Endodermal cell (in vitro differentiated cells): ENCODE measurements at regions not wholly inside any gene's neighbourhood (a gene's known extent, or its start where the extent isn't known, plus 50 kb on each side); places are given as distances from the start of the nearest gene placed in this dataset.

ENCODE experiments used
- DNase-seq: peaks from one replicate; pipeline ENCODE4 v3.0.0-alpha.2; 2017
- H3K27ac ChIP-seq: 2 replicates; pipeline ENCODE4 v1.5.1; 2013; ENCODE audit warnings: mild to moderate bottlenecking, low read depth, low read length, moderate library complexity
- H3K27me3 ChIP-seq: 2 replicates; pipeline ENCODE4 v1.6.1; 2013; ENCODE audit warnings: mild to moderate bottlenecking, low read length, moderate library complexity; ENCODE audit not compliant: insufficient read depth, control insufficient read depth, poor library complexity, severe bottlenecking
- H3K36me3 ChIP-seq: 2 replicates; pipeline ENCODE4 v1.7.0; 2013; ENCODE audit warnings: mild to moderate bottlenecking, low read length, moderate library complexity; ENCODE audit not compliant: control insufficient read depth, insufficient read depth
- H3K4me1 ChIP-seq: one replicate; pipeline ENCODE4 v1.7.0; 2013; ENCODE audit warnings: low read length; ENCODE audit not compliant: control insufficient read depth, insufficient read depth
- H3K4me3 ChIP-seq: 2 replicates; pipeline ENCODE4 v1.5.1; 2013; ENCODE audit warnings: mild to moderate bottlenecking, low read length, moderate library complexity
- H3K9ac ChIP-seq: 2 replicates; pipeline ENCODE4 v1.6.1; 2013; ENCODE audit warnings: mild to moderate bottlenecking, low read length, moderate library complexity; ENCODE audit not compliant: poor library complexity, severe bottlenecking; ENCODE audit errors: extremely low read depth
- H3K9me3 ChIP-seq: 2 replicates; pipeline ENCODE4 v1.6.1; 2013; ENCODE audit warnings: mild to moderate bottlenecking, low read length, moderate library complexity; ENCODE audit not compliant: control insufficient read depth
- H3K27ac Mint-ChIP-seq: 2 replicates; pipeline ENCODE4 v1.8.0; 2020; ENCODE audit warnings: mixed read lengths
- H3K27me3 Mint-ChIP-seq: 2 replicates; pipeline ENCODE4 v1.8.0; 2021; ENCODE audit warnings: mild to moderate bottlenecking, mixed read lengths; ENCODE audit not compliant: insufficient read depth
- H3K36me3 Mint-ChIP-seq: 2 replicates; pipeline ENCODE4 v1.8.0; 2020; ENCODE audit warnings: low read depth, mixed read lengths
- H3K4me1 Mint-ChIP-seq: 2 replicates; pipeline ENCODE4 v1.8.0; 2020; ENCODE audit warnings: mixed read lengths
- H3K4me3 Mint-ChIP-seq: 2 replicates; pipeline ENCODE4 v1.8.0; 2020; ENCODE audit warnings: mild to moderate bottlenecking, moderate library complexity, mixed read lengths
- H3K9me3 Mint-ChIP-seq: 2 replicates; pipeline ENCODE4 v1.8.0; 2020; ENCODE audit warnings: mild to moderate bottlenecking, mixed read lengths
- CTCF ChIP-seq: fragments of 200-600 bp; sonication (generic); conservative IDR thresholded peaks from 2 replicates; pipeline ENCODE4 v1.5.0; 2021; ENCODE audit warnings: antibody characterized with exemption, mild to moderate bottlenecking
- WGBS, 2 experiments: methylation state at CpG; one replicate each; pipeline versions ENCODE4 v1.1.5 to v1.1.7; 2013; ENCODE audit warnings: missing lambda C conversion rate in 2 of 2, mixed read lengths in 1 of 2; ENCODE audit not compliant: insufficient coverage in 1 of 2, insufficient read length in 1 of 2; 5-methylcytosine and 5-hydroxymethylcytosine counted together

DNA sequence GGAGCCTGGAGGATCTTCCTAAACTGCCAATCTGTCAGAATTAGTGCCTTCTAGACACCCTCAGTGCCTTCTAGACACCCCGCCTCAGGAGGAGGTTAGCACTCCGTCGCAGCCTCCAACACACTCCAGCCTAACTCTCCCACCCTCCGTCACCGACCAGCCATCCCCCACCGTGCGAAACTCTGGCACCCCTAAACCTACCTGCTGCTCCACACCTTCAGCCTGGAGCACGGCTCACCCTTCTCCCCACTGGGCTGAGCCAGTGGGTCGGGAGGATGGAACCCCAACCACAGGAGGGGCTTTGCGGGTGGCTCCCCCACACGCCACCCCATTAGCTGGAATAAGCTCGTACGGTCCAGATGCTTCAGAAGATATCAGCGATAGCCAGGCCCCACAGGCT, 468.9 kb upstream of the HS6ST1 start:
- H3K9me3 ChIP-seq, result no peaks in the 10 kb centered on the region
- H3K4me3 Mint-ChIP-seq, result no peak overlapping the region
- no peak overlapping the region for H3K27ac ChIP-seq
- H3K27ac Mint-ChIP-seq, result peak overlapping the region; percentile 90
- peaks cover 2% of the 10 kb centered on the region for H3K27me3 Mint-ChIP-seq
- DNase-seq, result peak; percentile 42
- H3K27me3 ChIP-seq, result no peaks in the 10 kb centered on the region
- WGBS, 2 experiments, result 95 to 100% methylated on average over 1 to 14 of the region's 14 CpGs
- no peak overlapping the region for H3K4me3 ChIP-seq
- peaks cover 2% of the 10 kb centered on the region for H3K9me3 Mint-ChIP-seq
- no peaks in the 10 kb centered on the region for H3K36me3 ChIP-seq
- H3K4me1 Mint-ChIP-seq, result peaks cover 19% of the 10 kb centered on the region
- peaks cover 8% of the 10 kb centered on the region for H3K4me1 ChIP-seq
- TF ChIP-seq CTCF, result no peak
- H3K9ac ChIP-seq, result no peak overlapping the region
- H3K36me3 Mint-ChIP-seq, result no peaks in the 10 kb centered on the region

DNA sequence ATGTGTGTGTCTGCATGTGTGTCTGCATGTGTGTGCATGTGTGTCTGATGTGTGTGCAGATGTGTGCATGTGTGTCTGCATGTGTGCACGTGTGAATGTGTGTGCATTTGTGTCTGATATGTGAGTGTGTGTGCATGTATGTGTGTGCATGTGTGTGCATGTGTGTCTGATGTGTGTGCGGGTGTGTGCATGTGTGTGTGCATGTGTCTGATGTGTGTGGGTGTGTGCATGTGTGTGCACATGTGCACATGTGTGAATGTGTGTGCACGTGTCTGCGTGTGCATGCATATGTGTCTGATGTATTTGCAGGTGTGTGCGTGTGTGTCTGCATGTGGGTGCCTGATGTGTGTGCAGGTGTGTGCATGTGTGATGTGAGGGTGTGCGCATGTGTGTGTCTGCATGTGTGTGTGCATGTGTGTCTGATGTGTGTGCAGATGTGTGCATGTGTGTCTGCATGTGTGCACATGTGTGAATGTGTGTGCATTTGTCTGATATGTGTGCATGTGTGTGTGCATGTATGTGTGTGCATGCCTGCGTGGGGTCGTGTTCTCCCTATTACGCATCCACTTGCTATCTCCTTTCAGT, 470.1 kb upstream of the HS6ST1 start:
- Mint-ChIP-seq H3K4me1 (peaks cover 19% of the 10 kb centered on the region), H3K27ac (no peak overlapping the region), H3K4me3 (no peak overlapping the region), H3K27me3 (no peaks in the 10 kb centered on the region), H3K36me3 (no peaks in the 10 kb centered on the region), H3K9me3 (peaks cover 2% of the 10 kb centered on the region)
- Histone ChIP-seq H3K4me3 (no peak overlapping the region), H3K9ac (no peak overlapping the region), H3K27ac (no peak overlapping the region), H3K9me3 (no peaks in the 10 kb centered on the region), H3K4me1 (peaks cover 8% of the 10 kb centered on the region), H3K36me3 (no peaks in the 10 kb centered on the region), H3K27me3 (no peaks in the 10 kb centered on the region)
- no peak for TF ChIP-seq CTCF
- DNase-seq, result no peak
- WGBS, 2 experiments, result 67 to 75% methylated on average over 3 to 9 of the region's 9 CpGs

DNA sequence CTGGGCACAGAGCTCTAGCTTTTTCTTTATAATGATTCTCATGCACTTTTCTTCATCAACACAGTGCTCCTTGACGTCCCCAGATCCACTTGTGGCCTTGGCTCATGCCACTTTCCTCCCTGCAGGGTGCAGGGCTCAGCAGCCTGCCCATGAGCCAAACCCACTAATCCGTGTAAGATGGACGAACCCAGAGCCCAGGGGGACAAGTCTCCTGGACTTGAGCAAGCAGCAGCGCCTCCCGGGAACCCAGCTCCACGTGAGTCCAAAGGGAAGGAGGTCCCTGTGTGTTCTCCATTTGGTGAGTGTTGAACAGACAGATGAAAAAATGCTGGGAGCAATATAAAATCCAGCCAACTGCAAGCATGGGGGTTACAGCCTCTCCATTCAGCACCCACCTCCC, 470.6 kb upstream of the HS6ST1 start:
- TF ChIP-seq CTCF, result no peak
- no peaks in the 10 kb centered on the region for H3K27me3 ChIP-seq
- Mint-ChIP-seq H3K4me1 (peaks cover 19% of the 10 kb centered on the region), H3K9me3 (peaks cover 2% of the 10 kb centered on the region), H3K27ac (no peak overlapping the region), H3K27me3 (no peaks in the 10 kb centered on the region), H3K36me3 (no peaks in the 10 kb centered on the region), H3K4me3 (no peak overlapping the region)
- H3K36me3 ChIP-seq, result no peaks in the 10 kb centered on the region
- no peaks in the 10 kb centered on the region for H3K9me3 ChIP-seq
- H3K9ac ChIP-seq, result no peak overlapping the region
- WGBS, 2 experiments, result 90 to 92% methylated on average over 4 to 6 of the region's 6 CpGs
- H3K4me1 ChIP-seq, result peaks cover 8% of the 10 kb centered on the region
- H3K4me3 ChIP-seq, result no peak overlapping the region
- H3K27ac ChIP-seq, result no peak overlapping the region
- peak; percentile 35 for DNase-seq
